ENCODE measurements at regions not wholly inside any gene's neighbourhood (a gene's known extent, or its start where the extent isn't known, plus 50 kb on each side); places are given as distances from the start of the nearest gene placed in this dataset.

- H3K4me3 ChIP-seq (ENCODE audit: low read depth, low read length): no peak overlapping the region
- no peak for DNase-seq (ENCODE audit: low read depth)
- no peak for TF ChIP-seq CTCF (IDR thresholded peaks at IDR 0.05; ENCODE audit: low read depth, low read length, missing control alignments)
Measured at GRCh38 chr5:57666582-57666981, 184.0 kb upstream of the ACTBL2 start.

GRCh38 chr5:57665146-57665936 lies 182.7 kb upstream of the ACTBL2 start:
- TF ChIP-seq CTCF (IDR thresholded peaks at IDR 0.05; ENCODE audit: low read depth, low read length, missing control alignments): no peak
- in situ Hi-C loops (cut with HindIII; ENCODE audit: low sequenced_read_pairs): no loop called here
- no peak for DNase-seq (ENCODE audit: low read depth)
- no peak overlapping the region for H3K4me3 ChIP-seq (ENCODE audit: low read depth, low read length)

More at GRCh38 chr5:57666582-57666981, 184.0 kb upstream of the ACTBL2 start:
- in situ Hi-C loops (cut with HindIII; ENCODE audit: low sequenced_read_pairs): no loop called here

GRCh38 chr5:57664700-57665099 lies 182.1 kb upstream of the ACTBL2 start:
- in situ Hi-C loops (cut with HindIII; ENCODE audit: low sequenced_read_pairs): no loop called here
- TF ChIP-seq CTCF (IDR thresholded peaks at IDR 0.05; ENCODE audit: low read depth, low read length, missing control alignments): no peak
- DNase-seq (ENCODE audit: low read depth): no peak
- no peak overlapping the region for H3K4me3 ChIP-seq (ENCODE audit: low read depth, low read length)

- TF ChIP-seq CTCF (IDR thresholded peaks at IDR 0.05; ENCODE audit: low read depth, low read length, missing control alignments): no peak
- no peak overlapping the region for H3K4me3 ChIP-seq (ENCODE audit: low read depth, low read length)
- no peak for DNase-seq (ENCODE audit: low read depth)
- in situ Hi-C loops (cut with HindIII; ENCODE audit: low sequenced_read_pairs): no loop called here
Measured at GRCh38 chr5:57663466-57663865, 180.9 kb upstream of the ACTBL2 start.

- no peak for TF ChIP-seq CTCF (IDR thresholded peaks at IDR 0.05; ENCODE audit: low read depth, low read length, missing control alignments)
- no peak overlapping the region for H3K4me3 ChIP-seq (ENCODE audit: low read depth, low read length)
- no peak for DNase-seq (ENCODE audit: low read depth)
- in situ Hi-C loops (cut with HindIII; ENCODE audit: low sequenced_read_pairs): no loop called here
Measured at GRCh38 chr5:57662991-57663390, 180.4 kb upstream of the ACTBL2 start.

GRCh38 chr5:57659886-57660285 lies 177.3 kb upstream of the ACTBL2 start:
- no peak overlapping the region for H3K4me3 ChIP-seq (ENCODE audit: low read depth, low read length)
- no peak for DNase-seq (ENCODE audit: low read depth)
- TF ChIP-seq CTCF (IDR thresholded peaks at IDR 0.05; ENCODE audit: low read depth, low read length, missing control alignments): no peak
- in situ Hi-C loops (cut with HindIII; ENCODE audit: low sequenced_read_pairs): no loop called here
